ENCODE measurements at regions not wholly inside any gene's neighbourhood (a gene's known extent, or its start where the extent isn't known, plus 50 kb on each side); places are given as distances from the start of the nearest gene placed in this dataset.

- TF ChIP-seq POLR2A (IDR thresholded peaks at IDR 0.05) (no peak), CTCF (IDR thresholded peaks at IDR 0.05) (no peak)
These were observed 62.5 kb upstream of the MLIP start for GRCh38 chr6:54048782-54049181.

Data from right lobe of liver (tissue), 4 donors.